Smooth muscle cell (in vitro differentiated cells): ENCODE measurements at regions not wholly inside any gene's neighbourhood (a gene's known extent, or its start where the extent isn't known, plus 50 kb on each side); places are given as distances from the start of the nearest gene placed in this dataset.

Source experiments
- DNase-seq: peaks from one replicate; lab custom pipeline; 2025; ENCODE audit not compliant: unreplicated experiment; lab: John Stamatoyannopoulos, UW
- H2AFZ ChIP-seq: fragments of 200-600 bp; sonication (generic); 2 replicates; pipeline ENCODE4 v1.6.0; 2016; ENCODE audit warnings: antibody characterized with exemption, low read depth, mild to moderate bottlenecking
- H3F3A ChIP-seq: fragments of 200-600 bp; sonication (generic); 2 replicates; pipeline ENCODE4 v1.6.0; 2017; ENCODE audit warnings: antibody characterized with exemption, low read depth
- H3K27ac ChIP-seq: fragments of 200-600 bp; sonication (generic); 2 replicates; pipeline ENCODE4 v1.5.1; 2016; ENCODE audit warnings: low read depth, mild to moderate bottlenecking
- H3K27me3 ChIP-seq: fragments of 200-600 bp; sonication (generic); 2 replicates; pipeline ENCODE4 v1.6.1; 2016; ENCODE audit warnings: low read depth, mild to moderate bottlenecking
- H3K36me3 ChIP-seq: fragments of 200-600 bp; sonication (generic); 2 replicates; pipeline ENCODE4 v1.5.1; 2016; ENCODE audit warnings: low read depth
- H3K4me1 ChIP-seq: fragments of 200-600 bp; sonication (generic); 2 replicates; pipeline ENCODE4 v1.5.1; 2016; ENCODE audit warnings: low read depth
- H3K4me2 ChIP-seq: fragments of 200-600 bp; sonication (generic); 2 replicates; pipeline ENCODE4 v1.6.0; 2016; ENCODE audit warnings: mild to moderate bottlenecking
- H3K4me3 ChIP-seq: fragments of 200-600 bp; sonication (generic); 2 replicates; pipeline ENCODE4 v1.5.1; 2016; ENCODE audit warnings: mild to moderate bottlenecking
- H3K79me2 ChIP-seq: fragments of 200-600 bp; sonication (generic); 2 replicates; pipeline ENCODE4 v1.6.0; 2016; ENCODE audit warnings: low read depth, mild to moderate bottlenecking
- H3K9ac ChIP-seq: fragments of 200-600 bp; sonication (generic); 2 replicates; pipeline ENCODE4 v1.6.0; 2016; ENCODE audit warnings: low read depth
- H3K9me3 ChIP-seq: fragments of 200-600 bp; sonication (generic); replicated peaks from 2 replicates; pipeline ENCODE4 v1.5.1; 2016; ENCODE audit warnings: low read depth
- H4K20me1 ChIP-seq: fragments of 200-600 bp; sonication (generic); 2 replicates; pipeline ENCODE4 v1.6.0; 2016; ENCODE audit warnings: low read depth
- CTCF ChIP-seq: fragments of 200-600 bp; sonication (generic); IDR thresholded peaks from 2 replicates; pipeline ENCODE4 v1.5.1; 2017; ENCODE audit warnings: borderline replicate concordance, mild to moderate bottlenecking, antibody characterized with exemption; ENCODE audit not compliant: insufficient read depth, poor library complexity, severe bottlenecking
- WGBS: methylation state at CpG from one replicate; pipeline ENCODE4 v1.1.7; 2016; ENCODE audit warnings: low lambda C conversion rate; 5-methylcytosine and 5-hydroxymethylcytosine counted together

DNA sequence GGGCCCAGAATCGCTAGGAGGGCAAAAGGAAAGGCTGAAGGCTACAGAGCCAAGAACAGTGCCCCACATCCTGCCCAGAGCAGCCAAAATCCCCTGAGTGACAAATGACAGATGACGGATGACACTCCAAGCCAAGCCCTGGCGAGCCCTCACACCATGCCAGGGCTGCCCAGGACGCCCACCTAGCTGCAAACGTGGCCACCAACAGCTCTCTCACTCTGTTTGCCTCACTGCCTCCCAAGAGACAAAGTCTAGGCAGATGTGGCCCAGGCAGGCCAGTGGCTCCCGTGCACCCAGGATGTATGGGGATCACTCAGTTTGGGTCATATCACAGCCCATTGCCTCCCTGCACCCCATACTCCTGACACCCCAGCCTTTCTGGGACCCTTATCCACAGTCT lies 270.1 kb upstream of the NSMCE3 start:
- no peak overlapping the region for H3K4me2 ChIP-seq
- no peak overlapping the region for H3K27ac ChIP-seq
- no peaks in the 10 kb centered on the region for H3K79me2 ChIP-seq
- TF ChIP-seq CTCF, result no peak
- no peaks in the 10 kb centered on the region for H3K9me3 ChIP-seq
- H3F3A ChIP-seq, result no peaks in the 10 kb centered on the region
- H3K27me3 ChIP-seq, result no peaks in the 10 kb centered on the region
- H2AFZ ChIP-seq, result no peak overlapping the region
- no peaks in the 10 kb centered on the region for H3K4me1 ChIP-seq
- H4K20me1 ChIP-seq, result no peaks in the 10 kb centered on the region
- no peak for DNase-seq
- H3K4me3 ChIP-seq, result no peak overlapping the region
- 92% methylated on average over 6 of the region's 6 CpGs for WGBS
- H3K36me3 ChIP-seq, result no peaks in the 10 kb centered on the region
- H3K9ac ChIP-seq, result no peak overlapping the region

GRCh38 chr15:29538044-29538443 lies 268.4 kb upstream of the NSMCE3 start:
- Histone ChIP-seq H3K4me1 (peaks cover 10% of the 10 kb centered on the region), H3K9ac (no peak overlapping the region), H3F3A (no peaks in the 10 kb centered on the region), H3K9me3 (no peaks in the 10 kb centered on the region), H3K79me2 (no peaks in the 10 kb centered on the region), H3K27me3 (no peaks in the 10 kb centered on the region), H4K20me1 (no peaks in the 10 kb centered on the region), H3K4me2 (no peak overlapping the region), H3K27ac (no peak overlapping the region), H2AFZ (no peak overlapping the region), H3K36me3 (no peaks in the 10 kb centered on the region), H3K4me3 (no peak overlapping the region)
- no peak for TF ChIP-seq CTCF
- no peak for DNase-seq
- WGBS, result 76% methylated on average over 5 of the region's 5 CpGs

DNA sequence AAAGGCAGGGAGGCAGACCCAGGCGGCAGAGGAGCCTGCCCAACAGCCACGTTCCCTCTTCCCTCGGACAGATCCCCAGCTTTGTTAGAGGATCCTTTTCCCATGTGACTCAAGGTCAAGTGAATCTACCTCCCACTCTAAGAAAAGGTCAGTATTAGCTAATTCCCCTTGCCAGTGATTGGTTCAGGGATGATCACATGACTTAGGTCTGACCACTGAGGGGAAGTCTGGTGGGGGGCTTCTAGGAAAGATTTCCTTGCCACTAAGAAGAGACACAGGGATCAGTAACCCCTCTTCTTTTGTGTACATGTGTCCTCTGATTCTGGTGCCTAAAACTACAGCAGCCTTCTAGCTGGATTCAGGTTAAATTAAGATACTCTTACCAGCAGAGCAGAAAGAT lies 266.3 kb upstream of the NSMCE3 start:
- no peaks in the 10 kb centered on the region for H3F3A ChIP-seq
- H3K4me2 ChIP-seq, result no peak overlapping the region
- H3K4me1 ChIP-seq, result peaks cover 10% of the 10 kb centered on the region
- no peak overlapping the region for H3K4me3 ChIP-seq
- no peak overlapping the region for H3K9ac ChIP-seq
- no peak for TF ChIP-seq CTCF
- H3K36me3 ChIP-seq, result no peaks in the 10 kb centered on the region
- no peak overlapping the region for H3K27ac ChIP-seq
- 82% methylated on average over 3 of the region's 3 CpGs for WGBS
- H4K20me1 ChIP-seq, result no peaks in the 10 kb centered on the region
- no peaks in the 10 kb centered on the region for H3K27me3 ChIP-seq
- no peak for DNase-seq
- H3K9me3 ChIP-seq, result no peaks in the 10 kb centered on the region
- no peak overlapping the region for H2AFZ ChIP-seq
- H3K79me2 ChIP-seq, result no peaks in the 10 kb centered on the region

GRCh38 chr15:29534378-29534777 lies 264.8 kb upstream of the NSMCE3 start:
- H3K36me3 ChIP-seq, result no peaks in the 10 kb centered on the region
- no peaks in the 10 kb centered on the region for H3K79me2 ChIP-seq
- H3K9me3 ChIP-seq, result no peaks in the 10 kb centered on the region
- no peak overlapping the region for H3K9ac ChIP-seq
- no peak for DNase-seq
- H3K4me2 ChIP-seq, result peak overlapping the region; percentile 2
- 32% methylated on average over 3 of the region's 3 CpGs for whole genome bisulfite sequencing
- H3K27me3 ChIP-seq, result no peaks in the 10 kb centered on the region
- no peak overlapping the region for H3K27ac ChIP-seq
- peaks cover 10% of the 10 kb centered on the region for H3K4me1 ChIP-seq
- TF ChIP-seq CTCF, result no peak
- H4K20me1 ChIP-seq, result no peaks in the 10 kb centered on the region
- no peak overlapping the region for H2AFZ ChIP-seq
- no peaks in the 10 kb centered on the region for H3F3A ChIP-seq
- no peak overlapping the region for H3K4me3 ChIP-seq
